KMS-11 (cell line): ENCODE measurements at regions not wholly inside any gene's neighbourhood (a gene's known extent, or its start where the extent isn't known, plus 50 kb on each side); places are given as distances from the start of the nearest gene placed in this dataset.

Source experiments
- H2AFZ ChIP-seq: fragments of 200-600 bp; sonication (generic); 2 replicates; pipeline ENCODE4 v1.6.1; 2016; ENCODE audit warnings: antibody characterized with exemption, mixed run types, low read depth
- H3K27ac ChIP-seq: fragments of 200-600 bp; sonication (generic); 2 replicates; pipeline ENCODE4 v1.6.1; 2016; ENCODE audit warnings: mild to moderate bottlenecking, mixed run types
- H3K27me3 ChIP-seq: fragments of 200-600 bp; sonication (generic); 2 replicates; pipeline ENCODE4 v1.6.1; 2017; ENCODE audit warnings: mild to moderate bottlenecking, low read depth, mixed run types, moderate library complexity; ENCODE audit not compliant: insufficient read depth
- H3K36me3 ChIP-seq: fragments of 200-600 bp; sonication (generic); 2 replicates; pipeline ENCODE4 v1.6.1; 2017; ENCODE audit warnings: mild to moderate bottlenecking, mixed run types; ENCODE audit not compliant: insufficient read depth
- H3K4me1 ChIP-seq: fragments of 200-600 bp; sonication (generic); 2 replicates; pipeline ENCODE4 v1.6.1; 2016; ENCODE audit warnings: mild to moderate bottlenecking, low read depth, mixed run types; ENCODE audit not compliant: poor library complexity, severe bottlenecking
- H3K4me2 ChIP-seq: fragments of 200-600 bp; sonication (generic); 2 replicates; pipeline ENCODE4 v1.7.0; 2016; ENCODE audit warnings: mild to moderate bottlenecking, mixed run types
- H3K4me3 ChIP-seq: fragments of 200-600 bp; sonication (generic); IDR thresholded peaks from 2 replicates; pipeline ENCODE4 v1.6.1; 2017; ENCODE audit warnings: low read depth, low read length, mixed read lengths; ENCODE audit not compliant: insufficient read depth
- H3K79me2 ChIP-seq: fragments of 200-600 bp; sonication (generic); 2 replicates; pipeline ENCODE4 v1.6.1; 2016; ENCODE audit warnings: low read depth, mixed run types; ENCODE audit not compliant: insufficient read depth
- H3K9ac ChIP-seq: fragments of 200-600 bp; sonication (generic); 2 replicates; pipeline ENCODE4 v1.6.1; 2016; ENCODE audit warnings: mild to moderate bottlenecking, mixed run types
- H4K20me1 ChIP-seq: fragments of 200-600 bp; sonication (generic); 2 replicates; pipeline ENCODE4 v1.6.1; 2016; ENCODE audit warnings: mild to moderate bottlenecking, mixed run types; ENCODE audit not compliant: insufficient read depth
- TF ChIP-seq, protein P1 (sequence below): fragments of 200-600 bp; sonication (generic); conservative IDR thresholded peaks from 2 replicates; pipeline ENCODE4 v1.6.1; 2017; ENCODE audit warnings: low read depth, mild to moderate bottlenecking, antibody characterized with exemption, low read length, moderate library complexity, mixed read lengths

DNA sequence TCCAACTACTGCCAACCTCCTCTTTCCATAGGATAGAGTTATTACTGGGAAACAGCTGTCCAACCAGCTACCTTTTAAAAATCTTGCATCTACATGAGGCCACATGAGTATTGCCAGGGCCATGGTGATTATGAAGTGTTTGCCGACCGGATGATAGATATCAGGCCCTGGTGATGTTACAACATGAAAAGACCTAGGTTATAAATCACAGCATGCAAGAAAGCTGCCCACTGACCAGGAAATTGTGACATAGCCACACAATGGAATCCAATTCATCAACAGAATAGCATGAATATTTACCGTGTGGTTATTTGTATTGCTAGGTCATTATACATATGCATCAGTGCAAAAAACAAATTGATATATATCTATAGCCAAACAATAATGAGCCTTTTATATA, 517.0 kb downstream of the INHBA start:
- no peaks in the 10 kb centered on the region for H3K27me3 ChIP-seq
- H3K4me1 ChIP-seq, result no peaks in the 10 kb centered on the region
- H3K4me3 ChIP-seq, result no peak overlapping the region
- TF ChIP-seq, protein P1, sequence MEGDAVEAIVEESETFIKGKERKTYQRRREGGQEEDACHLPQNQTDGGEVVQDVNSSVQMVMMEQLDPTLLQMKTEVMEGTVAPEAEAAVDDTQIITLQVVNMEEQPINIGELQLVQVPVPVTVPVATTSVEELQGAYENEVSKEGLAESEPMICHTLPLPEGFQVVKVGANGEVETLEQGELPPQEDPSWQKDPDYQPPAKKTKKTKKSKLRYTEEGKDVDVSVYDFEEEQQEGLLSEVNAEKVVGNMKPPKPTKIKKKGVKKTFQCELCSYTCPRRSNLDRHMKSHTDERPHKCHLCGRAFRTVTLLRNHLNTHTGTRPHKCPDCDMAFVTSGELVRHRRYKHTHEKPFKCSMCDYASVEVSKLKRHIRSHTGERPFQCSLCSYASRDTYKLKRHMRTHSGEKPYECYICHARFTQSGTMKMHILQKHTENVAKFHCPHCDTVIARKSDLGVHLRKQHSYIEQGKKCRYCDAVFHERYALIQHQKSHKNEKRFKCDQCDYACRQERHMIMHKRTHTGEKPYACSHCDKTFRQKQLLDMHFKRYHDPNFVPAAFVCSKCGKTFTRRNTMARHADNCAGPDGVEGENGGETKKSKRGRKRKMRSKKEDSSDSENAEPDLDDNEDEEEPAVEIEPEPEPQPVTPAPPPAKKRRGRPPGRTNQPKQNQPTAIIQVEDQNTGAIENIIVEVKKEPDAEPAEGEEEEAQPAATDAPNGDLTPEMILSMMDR, result no peak
- H3K27ac ChIP-seq, result no peak overlapping the region
- no peaks in the 10 kb centered on the region for H3K79me2 ChIP-seq
- H2AFZ ChIP-seq, result no peak overlapping the region
- no peak overlapping the region for H3K9ac ChIP-seq
- no peak overlapping the region for H3K4me2 ChIP-seq
- H4K20me1 ChIP-seq, result no peaks in the 10 kb centered on the region
- H3K36me3 ChIP-seq, result no peaks in the 10 kb centered on the region

DNA sequence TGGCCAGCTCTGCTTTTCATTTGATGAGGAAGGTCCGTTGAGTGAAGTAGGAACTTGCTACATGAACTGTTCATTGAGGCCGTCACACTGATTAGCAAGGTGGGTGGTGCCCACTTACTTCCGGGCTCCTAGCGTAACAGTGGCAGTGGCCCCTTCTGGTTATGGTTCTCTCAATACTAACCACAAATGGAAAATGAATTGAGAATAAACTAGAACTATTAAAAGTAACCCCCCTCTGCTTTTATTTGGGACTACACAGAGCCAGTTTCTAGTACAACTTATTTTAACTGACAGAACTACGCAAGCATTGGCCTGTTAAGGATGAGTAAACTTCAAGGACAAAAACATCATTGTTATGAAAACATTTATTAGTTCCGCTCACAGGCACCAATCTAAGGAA, 519.1 kb downstream of the INHBA start:
- no peak overlapping the region for H3K4me2 ChIP-seq
- H4K20me1 ChIP-seq, result no peaks in the 10 kb centered on the region
- no peak overlapping the region for H3K27ac ChIP-seq
- H3K36me3 ChIP-seq, result no peaks in the 10 kb centered on the region
- no peak overlapping the region for H3K9ac ChIP-seq
- no peaks in the 10 kb centered on the region for H3K79me2 ChIP-seq
- H3K4me1 ChIP-seq, result no peaks in the 10 kb centered on the region
- TF ChIP-seq, protein P1, result no peak
- no peak overlapping the region for H3K4me3 ChIP-seq
- H2AFZ ChIP-seq, result no peak overlapping the region
- H3K27me3 ChIP-seq, result no peaks in the 10 kb centered on the region

DNA sequence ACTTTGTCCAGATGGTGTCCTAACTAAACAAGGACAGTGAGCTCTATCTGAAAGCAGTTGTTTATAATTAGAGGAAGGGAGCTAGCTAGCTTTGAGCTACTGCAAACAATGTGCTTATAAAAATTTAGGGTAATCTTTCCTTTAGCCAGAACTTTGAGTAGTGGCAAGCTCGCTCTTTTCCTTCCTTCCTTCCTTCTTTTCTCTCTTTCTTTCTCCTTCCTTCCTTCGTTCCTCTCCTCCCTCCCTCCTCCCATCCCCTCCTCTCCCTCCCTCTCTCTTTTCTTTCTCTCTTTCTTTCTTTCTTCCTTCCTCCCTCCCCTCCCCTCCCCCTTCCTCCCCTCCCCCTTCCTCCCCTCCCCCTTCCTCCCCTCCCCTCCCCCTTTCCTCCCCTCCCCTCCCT, 520.1 kb downstream of the INHBA start:
- Histone ChIP-seq H3K4me3 (no peak overlapping the region), H2AFZ (no peak overlapping the region), H3K4me1 (no peaks in the 10 kb centered on the region), H3K27ac (no peak overlapping the region), H4K20me1 (no peaks in the 10 kb centered on the region), H3K79me2 (no peaks in the 10 kb centered on the region), H3K36me3 (no peaks in the 10 kb centered on the region), H3K27me3 (no peaks in the 10 kb centered on the region), H3K4me2 (no peak overlapping the region), H3K9ac (no peak overlapping the region)
- TF ChIP-seq, protein P1, result no peak

DNA sequence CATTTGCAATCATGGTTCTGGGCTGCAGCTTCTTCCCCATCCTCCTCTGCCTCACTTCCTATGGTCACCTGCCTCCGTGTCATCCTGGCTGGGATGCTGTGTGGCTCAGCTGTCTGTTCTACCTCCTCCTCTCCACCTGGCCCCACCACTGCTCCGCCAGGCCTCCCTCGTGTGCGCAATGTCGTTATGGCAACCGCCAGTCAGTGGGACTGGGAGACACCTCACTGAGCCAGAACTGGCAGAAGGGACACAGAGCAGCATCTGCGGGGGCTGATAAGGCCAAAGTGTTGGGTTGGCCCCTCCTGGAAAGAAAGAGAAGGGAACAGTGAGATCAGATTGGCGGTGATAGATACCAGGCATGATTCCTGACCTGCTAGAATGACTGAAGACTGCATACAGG, 527.5 kb downstream of the INHBA start:
- Histone ChIP-seq H3K36me3 (no peaks in the 10 kb centered on the region), H3K9ac (no peak overlapping the region)
- TF ChIP-seq, protein P1, result no peak

More for the DNA sequence above, 527.5 kb downstream of the INHBA start:
- Histone ChIP-seq H3K4me2 (no peak overlapping the region), H3K27me3 (no peaks in the 10 kb centered on the region), H4K20me1 (no peaks in the 10 kb centered on the region), H2AFZ (no peak overlapping the region), H3K27ac (no peak overlapping the region), H3K4me1 (no peaks in the 10 kb centered on the region), H3K4me3 (no peak overlapping the region), H3K79me2 (no peaks in the 10 kb centered on the region)
